ENCODE measurements at regions not wholly inside any gene's neighbourhood (a gene's known extent, or its start where the extent isn't known, plus 50 kb on each side); places are given as distances from the start of the nearest gene placed in this dataset.

DNA sequence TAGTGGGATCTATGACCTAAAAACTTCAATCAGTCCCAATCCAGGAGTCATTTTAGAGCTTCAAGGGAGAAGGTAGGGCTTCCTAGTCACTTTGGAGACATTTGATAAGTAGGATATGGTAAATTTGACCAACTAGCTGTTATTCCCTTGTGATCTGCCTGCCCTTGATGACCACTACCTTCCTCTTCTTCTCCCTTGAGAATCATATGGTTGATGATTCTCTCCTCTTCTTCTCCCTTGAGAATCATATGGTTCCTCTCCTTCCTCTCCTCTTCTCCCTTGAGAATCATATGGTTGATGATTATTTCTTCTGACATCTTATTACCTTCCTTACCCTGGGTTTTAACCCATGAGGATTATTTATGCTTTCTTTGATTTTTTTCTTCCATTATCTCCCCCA lies 482.6 kb upstream of the TENM3 start:
- TF ChIP-seq, protein P1, sequence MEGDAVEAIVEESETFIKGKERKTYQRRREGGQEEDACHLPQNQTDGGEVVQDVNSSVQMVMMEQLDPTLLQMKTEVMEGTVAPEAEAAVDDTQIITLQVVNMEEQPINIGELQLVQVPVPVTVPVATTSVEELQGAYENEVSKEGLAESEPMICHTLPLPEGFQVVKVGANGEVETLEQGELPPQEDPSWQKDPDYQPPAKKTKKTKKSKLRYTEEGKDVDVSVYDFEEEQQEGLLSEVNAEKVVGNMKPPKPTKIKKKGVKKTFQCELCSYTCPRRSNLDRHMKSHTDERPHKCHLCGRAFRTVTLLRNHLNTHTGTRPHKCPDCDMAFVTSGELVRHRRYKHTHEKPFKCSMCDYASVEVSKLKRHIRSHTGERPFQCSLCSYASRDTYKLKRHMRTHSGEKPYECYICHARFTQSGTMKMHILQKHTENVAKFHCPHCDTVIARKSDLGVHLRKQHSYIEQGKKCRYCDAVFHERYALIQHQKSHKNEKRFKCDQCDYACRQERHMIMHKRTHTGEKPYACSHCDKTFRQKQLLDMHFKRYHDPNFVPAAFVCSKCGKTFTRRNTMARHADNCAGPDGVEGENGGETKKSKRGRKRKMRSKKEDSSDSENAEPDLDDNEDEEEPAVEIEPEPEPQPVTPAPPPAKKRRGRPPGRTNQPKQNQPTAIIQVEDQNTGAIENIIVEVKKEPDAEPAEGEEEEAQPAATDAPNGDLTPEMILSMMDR (IDR thresholded peaks at IDR 0.05; ENCODE audit: insufficient read depth, low read depth, low read length) = no peak
- no peak for TF ChIP-seq EZH2 (IDR thresholded peaks at IDR 0.05; ENCODE audit: insufficient read depth, low read length)
